GM12891 (cell line): ENCODE measurements at regions not wholly inside any gene's neighbourhood (a gene's known extent, or its start where the extent isn't known, plus 50 kb on each side); places are given as distances from the start of the nearest gene placed in this dataset.

ENCODE experiments used
- DNase-seq: peaks from one replicate; pipeline ENCODE4 v3.0.0; 2011; ENCODE audit warnings: low spot score; ENCODE audit not compliant: insufficient read length
- FAIRE-seq: peaks from 2 replicates; lab custom pipeline; 2011; peaks lifted over from hg19 to GRCh38; lab: Jason Lieb, UNC
- PAX5 ChIP-seq: IDR thresholded peaks from 2 replicates; pipeline ENCODE4 v1.6.1; 2011; ENCODE audit warnings: low read length, moderate library complexity, mild to moderate bottlenecking; ENCODE audit not compliant: insufficient read depth, severe bottlenecking
- POLR2A ChIP-seq: IDR thresholded peaks from 2 replicates; pipeline ENCODE4 v1.6.1; 2011; ENCODE audit warnings: low read depth, low read length, control low read depth
- POLR2AphosphoS5 ChIP-seq: IDR thresholded peaks from 2 replicates; pipeline ENCODE4 v1.6.1; 2011; ENCODE audit warnings: low read depth, low read length, control low read depth
- POU2F2 ChIP-seq: IDR thresholded peaks from 2 replicates; pipeline ENCODE4 v1.6.1; 2011; ENCODE audit warnings: low read depth, mild to moderate bottlenecking, control low read depth, low read length, moderate library complexity
- SPI1 ChIP-seq: IDR thresholded peaks from 2 replicates; pipeline ENCODE4 v1.6.1; 2011; ENCODE audit warnings: low read depth, low read length, control low read depth
- TAF1 ChIP-seq: IDR thresholded peaks from 2 replicates; pipeline ENCODE4 v1.6.1; 2011; ENCODE audit warnings: low read depth, low read length, control low read depth

DNA sequence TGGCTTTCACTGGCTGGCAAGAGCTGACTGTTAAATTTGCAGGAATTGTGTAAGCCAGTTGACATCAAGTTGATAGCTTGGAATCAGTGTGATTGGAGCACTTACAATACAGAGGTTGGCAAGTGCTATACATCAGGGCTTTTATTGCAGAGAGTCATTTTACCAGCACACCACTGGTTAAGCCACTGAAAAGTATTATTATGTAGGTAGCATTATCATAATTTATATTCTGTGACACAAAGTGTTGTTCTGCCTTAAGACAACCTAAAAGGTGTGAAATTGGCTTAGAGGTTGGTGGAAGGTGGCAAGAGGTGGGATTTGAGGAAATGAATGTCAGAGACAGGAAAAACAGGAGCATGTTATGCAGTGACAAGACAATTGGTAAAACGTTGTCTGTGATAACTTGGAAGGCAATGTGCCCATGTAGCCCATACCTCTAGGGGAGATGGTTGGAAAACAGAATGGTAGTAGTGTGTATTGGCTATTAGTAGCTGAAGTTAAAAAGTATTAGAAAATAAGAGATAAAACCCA, 172.9 kb upstream of the PRICKLE1 start:
- peak; percentile 28 for FAIRE-seq
- TF ChIP-seq SPI1 = no peak
- no peak for DNase-seq

DNA sequence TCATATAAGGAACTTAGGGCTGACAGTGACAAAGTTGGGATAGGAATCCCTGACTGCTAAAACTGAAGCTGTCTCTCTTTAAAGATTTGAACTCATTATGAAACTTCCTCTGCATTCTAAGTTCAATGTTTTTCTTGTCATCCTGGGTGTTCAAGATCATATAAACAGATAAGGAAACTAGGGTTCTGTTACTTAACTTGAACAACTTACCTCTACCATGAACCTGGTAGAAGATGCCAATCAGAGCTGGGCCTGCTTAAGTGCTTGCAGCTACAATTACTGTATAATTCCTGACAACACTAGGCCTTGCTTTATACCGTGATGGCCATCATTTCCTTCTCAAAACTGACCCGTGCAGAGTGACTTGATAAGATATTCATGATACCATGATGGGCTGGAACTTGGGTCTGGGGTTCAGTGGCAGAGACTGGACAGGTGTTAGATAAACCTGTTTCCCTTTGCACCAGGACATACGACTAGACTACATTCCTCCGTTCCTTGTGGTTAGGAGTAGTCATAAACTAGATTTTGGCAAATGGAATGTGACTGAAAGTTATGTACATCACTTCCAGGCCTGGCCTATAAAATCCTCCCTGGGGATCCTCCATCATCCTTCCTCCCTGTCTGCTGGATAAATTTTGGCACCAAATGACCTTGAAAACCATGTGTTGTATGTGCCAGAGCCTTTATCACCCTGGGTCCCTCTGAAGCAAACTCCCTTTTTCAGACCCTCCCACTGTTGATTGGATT, 172.2 kb upstream of the PRICKLE1 start:
- no peak for FAIRE-seq
- TF ChIP-seq TAF1 (no peak), SPI1 (no peak), POLR2A (no peak), POU2F2 (no peak)
- no peak for DNase-seq

DNA sequence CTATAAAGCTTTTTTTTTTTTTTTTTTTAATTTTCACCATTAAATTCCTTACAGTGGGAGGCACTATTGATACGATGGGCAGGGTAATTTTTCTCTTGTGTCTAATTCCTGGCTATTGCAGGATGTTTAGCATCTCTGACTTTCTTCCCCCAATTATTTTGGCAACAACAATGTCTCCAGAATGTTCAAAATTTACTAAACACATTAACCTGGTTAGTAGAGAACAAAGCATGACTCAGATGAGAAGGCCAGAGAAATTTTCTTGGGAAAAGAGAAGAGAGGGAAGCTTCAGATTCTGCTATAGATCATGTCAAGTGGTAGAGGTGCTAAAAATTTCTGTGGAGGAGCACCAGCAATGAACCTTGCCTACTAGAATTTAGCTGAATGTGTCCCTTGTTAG, 171.5 kb upstream of the PRICKLE1 start:
- TF ChIP-seq PAX5 = no peak
- TF ChIP-seq POLR2AphosphoS5 = no peak
- FAIRE-seq = no peak
- no peak for DNase-seq

DNA sequence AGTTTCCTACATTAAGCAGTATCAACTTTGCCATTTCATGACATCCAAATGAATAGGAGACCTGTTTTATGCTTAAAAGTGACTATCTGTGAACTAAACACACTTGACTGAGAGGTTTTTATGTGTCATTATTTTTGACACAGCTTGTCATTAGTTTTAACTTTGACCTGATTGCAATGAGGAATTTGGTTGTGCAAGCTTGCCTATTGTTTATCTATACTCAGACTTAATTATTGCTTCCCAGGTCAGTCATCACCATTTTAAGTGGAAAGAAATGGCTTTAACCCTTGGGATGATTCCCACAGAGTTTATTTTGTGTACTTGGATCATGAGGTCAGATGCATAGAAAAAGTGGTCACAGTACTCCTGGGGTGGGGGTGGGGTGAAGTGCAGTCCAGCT, 171.0 kb upstream of the PRICKLE1 start:
- FAIRE-seq (no peak), DNase-seq (no peak)
- TF ChIP-seq TAF1 (no peak), PAX5 (no peak), POU2F2 (no peak), SPI1 (no peak), POLR2A (no peak)

DNA sequence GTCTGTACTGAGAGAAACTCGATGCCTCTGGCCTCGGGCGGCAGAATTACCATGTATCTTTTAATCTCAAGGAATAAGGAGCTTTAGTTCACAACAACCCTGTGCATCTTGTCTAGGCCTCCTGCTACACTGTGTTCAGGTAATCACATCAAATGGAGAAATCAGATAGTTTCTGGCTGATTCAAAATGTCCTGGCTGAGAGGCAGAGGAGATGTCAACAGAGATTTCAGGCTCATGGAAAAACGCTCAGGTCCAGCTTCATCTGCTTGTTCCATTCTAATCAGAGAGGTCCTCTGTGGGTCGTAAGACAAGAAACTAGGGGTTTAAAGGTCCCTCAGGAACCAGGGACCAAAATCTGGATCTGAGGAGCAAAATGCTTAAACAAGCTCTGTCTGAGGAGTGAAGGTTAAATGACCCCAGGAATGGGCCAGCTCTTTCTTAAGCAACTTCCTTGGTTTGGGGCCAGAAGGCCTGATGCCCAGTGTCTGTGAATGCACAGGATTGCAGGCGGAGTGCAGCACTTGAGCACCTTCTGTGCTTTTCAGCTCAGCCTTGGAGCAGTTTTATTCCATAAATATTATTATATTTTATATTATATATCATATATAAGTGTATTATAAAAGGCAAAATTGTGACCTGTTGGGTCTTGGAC, 170.2 kb upstream of the PRICKLE1 start:
- no peak for FAIRE-seq
- TF ChIP-seq TAF1 (no peak), POU2F2 (no peak), POLR2A (no peak), PAX5 (no peak), SPI1 (no peak), POLR2AphosphoS5 (no peak)
- DNase-seq = no peak

DNA sequence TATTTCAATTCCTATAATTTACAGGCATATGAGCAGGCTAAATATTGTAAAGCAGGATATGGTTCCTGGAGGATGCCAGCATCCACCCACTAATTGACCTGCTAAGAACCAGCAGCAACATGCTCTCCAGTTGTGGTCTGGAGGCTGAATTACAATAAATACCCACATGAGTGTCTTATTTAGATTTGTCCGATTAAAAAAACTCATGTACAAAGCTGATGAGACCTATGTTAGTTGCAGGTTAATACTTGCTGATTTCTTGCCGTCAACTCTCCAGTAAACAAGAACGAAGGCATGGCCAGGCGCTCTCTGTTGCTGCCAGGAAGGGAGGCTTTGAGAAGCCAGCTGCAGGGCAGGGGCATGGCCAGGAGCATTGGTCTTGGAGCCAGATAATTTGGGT, 169.3 kb upstream of the PRICKLE1 start:
- FAIRE-seq = no peak
- TF ChIP-seq POLR2A = no peak
- no peak for TF ChIP-seq SPI1
- TF ChIP-seq POU2F2 = no peak
- no peak for TF ChIP-seq POLR2AphosphoS5
- TF ChIP-seq TAF1 = no peak
- TF ChIP-seq PAX5 = no peak
- DNase-seq = no peak

DNA sequence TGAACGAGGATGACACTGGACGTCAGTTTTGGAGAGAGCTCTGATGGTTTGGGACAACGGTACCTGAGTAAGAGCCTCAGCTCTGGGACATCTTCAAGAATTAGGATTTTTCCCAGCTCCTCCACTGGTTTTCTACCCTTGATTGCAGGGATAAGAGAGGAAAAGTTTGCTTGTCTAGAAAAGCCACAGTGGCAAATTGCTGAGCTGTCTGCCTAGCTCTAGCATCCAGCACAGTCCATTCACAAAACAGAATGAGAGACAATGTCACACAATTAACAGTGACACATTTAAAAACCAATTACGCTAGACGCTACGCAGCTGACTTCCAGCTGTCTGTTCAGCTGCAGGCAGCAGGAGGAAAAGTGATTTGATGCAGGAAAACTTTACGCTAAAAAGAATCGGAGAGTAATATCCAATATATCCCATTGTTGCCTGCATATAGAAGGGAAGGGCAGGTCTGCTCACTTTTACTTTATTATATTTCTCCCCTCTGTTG, 168.1 kb upstream of the PRICKLE1 start:
- DNase-seq = no peak
- TF ChIP-seq POU2F2 = no peak
- no peak for TF ChIP-seq POLR2AphosphoS5
- TF ChIP-seq PAX5 = no peak
- TF ChIP-seq TAF1 = no peak
- no peak for TF ChIP-seq POLR2A
- TF ChIP-seq SPI1 = no peak
- FAIRE-seq = no peak

DNA sequence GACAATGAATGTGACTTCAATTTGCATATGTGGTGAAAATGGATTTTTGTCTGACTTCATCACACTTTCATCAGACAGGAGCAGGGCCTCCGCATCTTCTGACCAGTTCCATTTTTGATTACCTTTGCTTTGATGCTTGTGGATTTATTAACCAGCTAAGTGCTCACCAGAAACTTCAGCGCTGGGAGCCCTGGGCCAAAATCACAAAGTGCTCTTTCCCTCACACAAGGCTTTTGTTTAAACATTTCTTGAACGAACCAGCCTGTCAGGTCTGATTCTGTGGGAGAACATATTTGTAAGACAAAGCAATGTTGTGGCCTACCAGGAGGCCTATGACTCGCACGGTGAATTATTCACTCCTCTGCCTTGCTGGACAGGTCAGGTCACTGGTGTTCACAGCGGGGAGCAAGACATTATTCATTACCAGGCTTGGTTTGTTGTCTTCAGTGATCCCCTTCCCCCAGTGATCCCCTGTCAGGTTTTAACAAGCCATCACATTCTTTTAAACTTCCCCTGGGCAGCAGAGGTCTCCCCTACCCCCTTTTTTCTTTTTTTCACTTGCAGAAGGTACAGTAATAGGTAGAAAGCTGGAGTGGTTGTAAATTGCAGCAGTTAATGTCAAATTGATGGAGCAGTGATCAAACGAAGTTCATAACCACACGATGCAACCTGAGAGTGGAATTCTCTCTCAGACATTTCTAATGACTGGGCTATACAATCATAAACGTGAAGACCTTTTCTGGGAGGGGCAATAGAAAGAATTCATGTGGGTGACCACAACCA, 167.5 kb upstream of the PRICKLE1 start:
- DNase-seq (no peak), FAIRE-seq (no peak)
- TF ChIP-seq PAX5 (no peak), TAF1 (no peak), SPI1 (no peak), POLR2A (no peak), POLR2AphosphoS5 (no peak)

DNA sequence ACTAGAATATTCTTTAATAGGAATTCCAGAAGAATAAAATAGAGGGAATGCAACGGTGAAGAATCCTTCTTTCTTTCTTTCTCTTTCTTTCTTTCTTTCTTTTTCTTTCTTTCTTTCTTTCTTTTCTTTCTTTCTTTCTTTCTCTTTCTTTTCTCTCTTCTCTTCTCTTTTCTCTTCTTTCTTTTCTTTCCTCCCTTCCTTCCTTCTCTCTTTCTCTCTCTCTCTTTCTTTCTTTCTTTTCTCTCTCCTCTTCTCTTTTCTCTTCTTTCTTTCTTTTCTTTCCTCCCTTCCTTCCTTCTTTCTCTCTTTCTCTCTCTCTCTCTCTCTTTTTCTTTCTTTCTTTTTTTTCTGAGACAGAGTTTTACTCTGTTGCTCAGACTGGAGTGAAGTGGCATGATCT, 160.8 kb upstream of the PRICKLE1 start:
- DNase-seq (no peak), FAIRE-seq (no peak)
- TF ChIP-seq TAF1 = no peak
- TF ChIP-seq POLR2A = no peak
- TF ChIP-seq POLR2AphosphoS5 = no peak
- no peak for TF ChIP-seq SPI1
- TF ChIP-seq PAX5 = no peak
- no peak for TF ChIP-seq POU2F2

DNA sequence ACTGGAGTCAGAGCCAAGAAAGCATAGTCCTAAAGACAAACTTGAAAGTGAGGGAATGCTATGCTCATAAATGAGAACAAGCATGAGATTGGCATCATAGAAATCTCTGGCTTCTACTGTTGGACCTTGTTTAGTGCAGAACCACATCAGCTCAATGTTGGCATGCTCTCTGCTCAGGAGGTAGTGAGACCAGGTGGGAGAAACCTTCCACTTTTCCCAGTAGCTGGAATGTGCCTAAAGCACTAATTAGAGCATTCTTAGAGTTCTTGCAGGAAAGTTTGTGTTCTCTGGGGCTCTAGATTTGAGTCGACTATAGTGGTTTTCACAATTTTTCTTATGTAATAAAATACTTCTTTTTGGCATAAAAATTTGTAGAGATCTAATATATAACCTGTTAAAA, 159.7 kb upstream of the PRICKLE1 start:
- FAIRE-seq (no peak), DNase-seq (no peak)
- no peak for TF ChIP-seq TAF1
- TF ChIP-seq POU2F2 = no peak
- no peak for TF ChIP-seq POLR2AphosphoS5
- no peak for TF ChIP-seq POLR2A
